HG03039 (cell line): ENCODE measurements at regions not wholly inside any gene's neighbourhood (a gene's known extent, or its start where the extent isn't known, plus 50 kb on each side); places are given as distances from the start of the nearest gene placed in this dataset.
"Not testable (repeated sequence)": the region's sequence is repeated elsewhere in the genome, so short reads cannot be mapped to it uniquely, and the experiment has no call there.

Source experiments
- ATAC-seq: cut with Tn5 transposase; IDR thresholded peaks from one replicate; pipeline ENCODE4 v1.9.1; 2021; ENCODE audit warnings: mild to moderate bottlenecking, moderate library complexity; ENCODE audit not compliant: unreplicated experiment

GRCh38 chr15:53133255-53133850, 343.2 kb upstream of the ONECUT1 start:
- no peak for ATAC-seq

DNA sequence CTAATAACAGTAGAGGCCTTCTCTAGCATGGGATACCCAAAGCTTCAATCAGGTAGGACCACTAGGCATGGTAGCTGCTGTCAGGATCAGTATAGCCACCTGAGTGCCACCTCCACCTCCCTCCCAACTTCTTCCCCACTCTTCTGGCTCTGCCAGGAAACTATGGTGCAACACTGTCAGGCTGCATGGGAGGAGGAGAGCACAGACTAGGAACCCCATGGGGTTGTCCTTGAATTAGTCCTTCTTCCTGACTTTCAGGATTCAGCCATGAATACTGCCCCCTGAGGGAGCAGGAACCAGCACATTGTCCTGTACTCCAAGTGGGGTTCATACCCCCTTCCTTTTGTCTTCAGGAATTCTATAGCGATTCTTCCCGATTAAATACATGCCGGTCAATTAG, 340.8 kb upstream of the ONECUT1 start:
- ATAC-seq, result no peak

DNA sequence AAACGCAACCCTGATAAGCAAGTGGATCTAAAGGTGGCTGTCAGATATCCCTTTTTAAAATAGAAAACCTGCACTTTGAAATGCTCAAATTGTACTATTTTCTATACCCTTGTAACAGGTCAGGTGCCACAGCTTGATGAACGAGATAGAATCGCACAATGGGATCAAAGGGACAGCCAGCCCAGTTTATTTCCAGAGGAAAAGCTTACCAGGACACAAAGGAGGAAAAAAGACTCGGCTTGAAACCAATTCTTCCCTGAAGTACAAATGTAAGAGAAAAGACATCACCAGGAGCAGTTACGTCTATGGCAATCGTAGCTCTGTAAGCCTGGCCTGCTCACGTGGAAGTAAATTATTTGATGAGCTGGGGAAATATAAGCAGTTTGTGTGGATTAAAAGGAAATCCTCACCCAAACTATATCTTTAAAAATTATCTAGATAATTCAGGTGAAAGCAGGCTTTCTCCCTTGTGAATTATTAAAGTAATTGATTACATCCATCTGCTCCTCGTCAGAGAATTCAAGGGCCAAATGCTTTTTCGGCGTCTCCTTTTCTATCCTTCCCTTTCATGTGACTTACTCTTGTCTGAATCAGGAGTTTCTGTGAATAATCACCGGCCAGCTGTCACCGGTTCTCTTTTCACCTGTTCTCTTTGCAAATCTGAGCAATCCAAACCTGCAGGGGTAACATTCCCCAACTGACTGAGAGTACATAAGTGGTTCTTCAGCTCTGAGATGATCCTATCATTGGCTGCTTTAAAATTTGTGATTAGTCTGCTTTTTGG, 339.2 kb upstream of the ONECUT1 start:
- ATAC-seq, result no peak

DNA sequence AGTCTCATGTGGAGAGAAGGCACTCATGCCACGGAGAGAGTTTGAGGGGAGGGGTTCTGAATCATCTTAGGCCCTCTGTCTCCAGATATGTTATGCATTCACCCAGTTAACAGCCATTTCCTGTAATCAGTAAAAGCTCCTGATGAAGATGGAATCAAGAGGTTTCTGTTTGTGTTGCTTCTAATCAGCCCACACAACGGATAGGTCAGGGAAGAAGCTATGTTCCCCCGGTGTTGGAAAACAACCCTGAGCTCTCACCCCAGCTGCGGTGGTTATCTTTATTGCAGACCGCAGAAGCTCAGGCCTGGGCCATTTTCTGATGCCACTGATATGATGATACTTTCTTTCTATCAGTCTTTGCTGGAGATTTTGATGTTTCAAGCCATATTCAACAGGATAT, 338.5 kb upstream of the ONECUT1 start:
- ATAC-seq, result no peak

GRCh38 chr15:53126144-53126543, 336.0 kb upstream of the ONECUT1 start:
- no peak for ATAC-seq

DNA sequence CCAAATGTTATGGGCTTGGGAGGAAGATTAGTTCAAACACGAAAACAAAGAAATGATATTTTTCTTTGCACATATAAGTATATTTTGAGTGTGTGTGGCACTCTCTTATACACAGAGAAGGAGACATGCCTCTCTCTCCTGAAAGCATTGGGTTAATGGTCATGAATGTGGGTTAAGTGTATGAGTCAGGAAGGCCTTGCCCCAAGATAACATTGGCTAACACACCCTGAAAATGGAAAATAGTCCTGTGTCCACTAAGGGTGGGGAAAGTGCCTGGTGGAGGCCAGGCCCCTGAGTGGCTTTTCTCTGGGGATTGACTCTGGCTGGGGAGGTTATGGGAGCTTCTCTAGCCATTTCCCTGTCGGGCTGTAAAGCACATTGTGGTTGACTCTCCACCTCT, 332.7 kb upstream of the ONECUT1 start:
- no peak for ATAC-seq

DNA sequence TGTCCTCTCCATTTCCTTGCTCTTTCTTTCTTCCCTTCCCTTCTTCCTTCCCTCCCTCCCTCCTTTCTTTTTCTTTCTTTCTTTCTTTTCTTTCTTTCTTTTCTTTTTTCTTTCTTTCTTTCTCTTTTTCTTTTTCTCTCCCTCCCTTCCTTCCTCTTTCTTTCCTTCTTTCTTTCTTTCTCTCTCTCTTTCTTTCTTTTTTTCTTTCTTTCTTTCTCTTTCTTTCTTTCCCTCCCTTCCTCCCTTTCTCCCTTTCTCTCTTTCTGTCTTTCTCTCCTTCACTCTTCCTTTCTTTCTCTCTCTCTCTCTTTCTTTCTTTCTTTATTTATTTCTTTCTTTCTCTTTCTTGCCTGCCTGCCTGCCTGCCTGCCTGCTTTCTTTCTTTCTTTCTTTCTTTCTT, 326.8 kb upstream of the ONECUT1 start:
- not testable (repeated sequence) for ATAC-seq

GRCh38 chr15:53116169-53116568, 326.0 kb upstream of the ONECUT1 start:
- ATAC-seq, result no peak

DNA sequence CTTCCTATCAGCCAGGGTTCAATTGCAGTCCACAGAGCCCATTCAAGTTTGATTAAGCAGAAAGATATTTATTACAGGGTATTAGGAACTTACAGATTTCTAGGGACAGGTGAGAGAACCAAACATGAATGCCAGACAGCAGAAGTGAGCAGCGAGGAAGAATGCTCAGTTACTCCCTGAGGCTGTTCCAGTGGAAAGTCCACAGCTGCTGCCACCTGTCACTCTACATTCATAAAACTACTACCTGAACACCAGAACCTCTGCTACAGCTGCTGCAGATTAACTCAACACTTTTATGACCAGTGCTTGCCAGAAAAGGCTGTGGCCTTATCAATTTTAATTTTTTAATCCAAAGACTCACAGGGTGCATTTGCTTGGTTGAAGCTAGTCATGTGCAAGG, 325.4 kb upstream of the ONECUT1 start:
- no peak for ATAC-seq

GRCh38 chr15:53114960-53115359, 324.8 kb upstream of the ONECUT1 start:
- ATAC-seq, result no peak

- no peak for ATAC-seq
Measured at GRCh38 chr15:53110999-53111398, 320.9 kb upstream of the ONECUT1 start.

DNA sequence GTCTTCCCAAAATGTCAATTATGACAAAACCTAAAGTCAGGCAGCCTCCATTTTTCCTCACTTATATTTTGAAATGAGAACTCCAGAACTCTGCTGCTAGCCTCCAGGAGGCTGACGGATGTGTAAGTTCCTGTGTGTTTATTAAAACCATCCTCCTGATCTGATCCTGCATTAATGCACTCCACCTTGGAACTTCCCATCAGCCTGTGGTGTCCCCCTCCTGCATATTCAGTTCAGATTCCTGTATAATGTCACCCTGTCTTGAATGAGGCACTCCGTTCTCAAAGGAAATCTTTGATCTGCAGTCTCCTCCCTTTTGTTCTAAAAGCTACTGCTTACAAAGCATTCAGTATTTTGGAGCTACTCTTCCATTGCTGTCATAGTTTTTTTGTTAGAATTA, 318.2 kb upstream of the ONECUT1 start:
- no peak for ATAC-seq

GRCh38 chr15:53107855-53108254, 317.7 kb upstream of the ONECUT1 start:
- ATAC-seq, result no peak

DNA sequence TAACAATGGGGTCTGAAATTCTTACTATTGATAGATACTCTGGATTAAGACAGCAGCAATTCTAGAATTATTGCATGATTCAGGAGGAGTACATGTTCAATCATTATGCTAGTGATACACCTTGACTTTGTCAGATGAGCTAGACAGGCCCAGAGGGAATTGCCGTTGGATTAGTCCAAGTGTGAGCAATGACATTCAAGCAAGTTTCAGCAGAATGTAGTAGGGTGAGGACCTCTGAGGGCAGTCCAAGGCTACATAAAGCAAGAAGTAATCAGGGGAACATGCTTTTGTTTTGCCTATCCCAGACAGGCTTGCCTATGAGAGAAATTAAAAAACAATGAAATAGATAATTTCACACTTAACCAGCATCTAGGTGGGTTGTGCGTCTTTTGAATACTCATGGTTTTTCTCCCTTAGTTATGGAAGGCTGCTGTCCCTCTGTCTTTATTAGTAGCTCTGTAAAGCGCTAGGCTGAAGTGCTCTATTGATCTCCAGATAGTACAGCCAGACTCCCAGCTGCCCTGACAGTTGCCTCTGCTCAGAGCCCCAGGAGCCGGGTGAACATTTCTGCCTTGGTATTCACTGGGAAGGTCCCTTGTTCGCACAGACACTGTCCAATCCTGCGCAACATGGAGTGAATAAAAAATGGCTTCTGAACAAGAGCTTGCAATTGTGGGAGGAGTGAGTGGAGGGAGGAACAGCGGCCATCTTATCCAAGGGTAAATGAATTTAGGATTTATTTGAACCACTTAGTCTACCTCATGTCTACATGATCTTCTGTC, 316.6 kb upstream of the ONECUT1 start:
- ATAC-seq, result no peak

DNA sequence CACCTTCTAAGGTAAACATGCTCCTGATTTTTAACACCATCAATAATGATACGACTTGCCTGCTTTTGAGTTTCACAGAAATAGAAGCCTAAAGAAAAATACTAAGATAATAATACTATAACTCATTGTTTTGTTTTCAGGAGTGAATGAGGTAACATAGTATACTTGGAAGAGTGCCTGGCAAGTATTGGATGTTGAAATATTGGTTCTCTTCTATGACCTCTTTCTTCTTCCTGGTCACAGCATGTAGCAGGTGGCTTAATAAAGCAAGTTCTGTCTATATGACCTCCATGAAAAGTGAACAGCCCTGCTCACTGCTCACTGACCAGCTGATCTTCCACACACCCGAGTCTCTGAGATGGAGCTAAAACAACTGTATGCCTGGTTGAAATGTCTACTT, 312.3 kb upstream of the ONECUT1 start:
- ATAC-seq, result no peak

- no peak for ATAC-seq
Measured at GRCh38 chr15:53080484-53080883, 290.3 kb upstream of the ONECUT1 start.

GRCh38 chr15:53074221-53074620, 284.1 kb upstream of the ONECUT1 start:
- no peak for ATAC-seq

- no peak for ATAC-seq
Measured at GRCh38 chr15:53072077-53072476, 281.9 kb upstream of the ONECUT1 start.

- ATAC-seq, result no peak
Measured at GRCh38 chr15:53068636-53069035, 278.5 kb upstream of the ONECUT1 start.

DNA sequence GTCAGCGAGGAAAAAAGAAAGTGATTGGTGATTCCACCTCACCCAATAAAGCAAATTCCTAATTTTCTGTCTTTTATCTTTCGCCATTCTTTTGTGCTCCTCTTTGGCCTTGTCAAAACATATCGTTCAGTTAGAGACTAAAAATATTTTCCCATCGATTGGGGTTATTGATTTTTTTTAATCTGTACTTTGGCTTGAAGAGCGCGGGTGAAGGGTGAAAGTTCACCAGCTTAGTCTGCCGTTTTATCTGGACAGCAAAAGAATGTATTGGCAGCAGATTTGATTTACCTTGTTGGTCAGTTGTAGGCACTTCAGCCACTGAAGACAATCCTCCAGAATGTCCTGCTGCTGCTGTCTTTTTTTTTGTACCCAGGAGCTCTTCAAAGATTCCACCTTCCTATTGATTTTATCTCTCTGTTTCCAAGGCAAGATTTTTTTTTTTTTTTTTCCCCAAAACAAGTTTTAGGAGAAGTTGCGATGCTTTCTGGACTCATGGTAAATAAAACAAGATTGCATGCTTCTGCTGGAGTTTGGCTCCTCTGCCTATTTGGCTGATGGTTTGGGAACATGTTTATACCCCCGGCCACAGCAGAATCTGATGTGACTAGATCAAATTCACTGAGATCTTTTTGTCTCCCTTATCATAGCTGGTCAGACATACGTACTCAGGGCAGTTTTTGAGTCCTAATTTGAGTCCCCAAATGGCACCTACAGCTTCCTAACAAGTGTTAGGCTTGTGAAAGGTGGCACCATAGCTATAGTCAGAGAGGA, 269.3 kb upstream of the ONECUT1 start:
- no peak for ATAC-seq

GRCh38 chr15:53046153-53046790, 256.1 kb upstream of the ONECUT1 start:
- no peak for ATAC-seq
